H1 (cell line): ENCODE measurements at regions not wholly inside any gene's neighbourhood (a gene's known extent, or its start where the extent isn't known, plus 50 kb on each side); places are given as distances from the start of the nearest gene placed in this dataset.

ENCODE experiments used
- SIN3A ChIP-seq, 2 experiments: IDR thresholded peaks in 1 of 2; conservative IDR thresholded peaks in 1 of 2; 2 replicates each; pipeline ENCODE4 v1.6.1; 2011 to 2012; ENCODE audit warnings: low read length in 2 of 2, improper control_type of control experiment in 1 of 2, low read depth in 1 of 2, mild to moderate bottlenecking in 1 of 2

- TF ChIP-seq SIN3A (conservative IDR thresholded peaks at IDR 0.05 in 1 of 2, IDR thresholded peaks at IDR 0.05 in 1 of 2; ENCODE audit: low read depth in 1 of 2, low read length in 2 of 2) = no peak
These were observed 332.0 kb downstream of the IRS1 start (continued) for GRCh38 chr2:226467633-226468032.
